ENCODE measurements at regions not wholly inside any gene's neighbourhood (a gene's known extent, or its start where the extent isn't known, plus 50 kb on each side); places are given as distances from the start of the nearest gene placed in this dataset.
"Not testable (repeated sequence)": the region's sequence is repeated elsewhere in the genome, so short reads cannot be mapped to it uniquely, and the experiment has no call there.

- in situ Hi-C loops (cut with HindIII; ENCODE audit: low sequenced_read_pairs), result no loop called here
- no peak overlapping the region for H3K4me3 ChIP-seq (ENCODE audit: low read depth, low read length)
- TF ChIP-seq CTCF (IDR thresholded peaks at IDR 0.05; ENCODE audit: low read depth, low read length), result no peak
- DNase-seq (ENCODE audit: low read depth, low spot score), result no peak
Observed at GRCh38 chr22:22788460-22789037, 99.1 kb upstream of the IGLL5 start.

- in situ Hi-C loops (cut with HindIII; ENCODE audit: low sequenced_read_pairs), result no loop called here
- no peak for TF ChIP-seq CTCF (IDR thresholded peaks at IDR 0.05; ENCODE audit: low read depth, low read length)
- H3K4me3 ChIP-seq (ENCODE audit: low read depth, low read length), result no peak overlapping the region
- DNase-seq (ENCODE audit: low read depth, low spot score), result no peak
Observed at GRCh38 chr22:22789233-22789921, 98.2 kb upstream of the IGLL5 start.

GRCh38 chr22:22789922-22790845 is 97.4 kb upstream of the IGLL5 start:
- in situ Hi-C loops (cut with HindIII; ENCODE audit: low sequenced_read_pairs), result no loop called here
- H3K4me3 ChIP-seq (ENCODE audit: low read depth, low read length), result no peak overlapping the region
- DNase-seq (ENCODE audit: low read depth, low spot score), result no peak
- TF ChIP-seq CTCF (IDR thresholded peaks at IDR 0.05; ENCODE audit: low read depth, low read length), result no peak

GRCh38 chr22:22791438-22792181 is 96.0 kb upstream of the IGLL5 start:
- in situ Hi-C loops (cut with HindIII; ENCODE audit: low sequenced_read_pairs), result no loop called here
- no peak for TF ChIP-seq CTCF (IDR thresholded peaks at IDR 0.05; ENCODE audit: low read depth, low read length)
- DNase-seq (ENCODE audit: low read depth, low spot score), result no peak
- H3K4me3 ChIP-seq (ENCODE audit: low read depth, low read length), result no peak overlapping the region

- H3K4me3 ChIP-seq (ENCODE audit: low read depth, low read length); DNase-seq (ENCODE audit: low read depth, low spot score); in situ Hi-C loops (cut with HindIII; ENCODE audit: low sequenced_read_pairs): not testable (repeated sequence)
Observed at GRCh38 chr22:22792205-22792786, 95.3 kb upstream of the IGLL5 start.

- DNase-seq (ENCODE audit: low read depth, low spot score); H3K4me3 ChIP-seq (ENCODE audit: low read depth, low read length); in situ Hi-C loops (cut with HindIII; ENCODE audit: low sequenced_read_pairs): not testable (repeated sequence)
Observed at GRCh38 chr22:22795639-22796038, 92.0 kb upstream of the IGLL5 start.

- DNase-seq (ENCODE audit: low read depth, low spot score), result no peak
- no peak overlapping the region for H3K4me3 ChIP-seq (ENCODE audit: low read depth, low read length)
- in situ Hi-C loops (cut with HindIII; ENCODE audit: low sequenced_read_pairs), result no loop called here
- no peak for TF ChIP-seq CTCF (IDR thresholded peaks at IDR 0.05; ENCODE audit: low read depth, low read length)
Observed at GRCh38 chr22:22796724-22797123, 90.9 kb upstream of the IGLL5 start.
